Smooth muscle cell (in vitro differentiated cells): ENCODE measurements at regions not wholly inside any gene's neighbourhood (a gene's known extent, or its start where the extent isn't known, plus 50 kb on each side); places are given as distances from the start of the nearest gene placed in this dataset.

ENCODE experiments used
- DNase-seq: peaks from one replicate; lab custom pipeline; 2025; ENCODE audit not compliant: unreplicated experiment; lab: John Stamatoyannopoulos, UW
- H2AFZ ChIP-seq: fragments of 200-600 bp; sonication (generic); 2 replicates; pipeline ENCODE4 v1.6.0; 2016; ENCODE audit warnings: antibody characterized with exemption, low read depth, mild to moderate bottlenecking
- H3F3A ChIP-seq: fragments of 200-600 bp; sonication (generic); 2 replicates; pipeline ENCODE4 v1.6.0; 2017; ENCODE audit warnings: antibody characterized with exemption, low read depth
- H3K27ac ChIP-seq: fragments of 200-600 bp; sonication (generic); 2 replicates; pipeline ENCODE4 v1.5.1; 2016; ENCODE audit warnings: low read depth, mild to moderate bottlenecking
- H3K27me3 ChIP-seq: fragments of 200-600 bp; sonication (generic); 2 replicates; pipeline ENCODE4 v1.6.1; 2016; ENCODE audit warnings: low read depth, mild to moderate bottlenecking
- H3K36me3 ChIP-seq: fragments of 200-600 bp; sonication (generic); 2 replicates; pipeline ENCODE4 v1.5.1; 2016; ENCODE audit warnings: low read depth
- H3K4me1 ChIP-seq: fragments of 200-600 bp; sonication (generic); 2 replicates; pipeline ENCODE4 v1.5.1; 2016; ENCODE audit warnings: low read depth
- H3K4me2 ChIP-seq: fragments of 200-600 bp; sonication (generic); 2 replicates; pipeline ENCODE4 v1.6.0; 2016; ENCODE audit warnings: mild to moderate bottlenecking
- H3K4me3 ChIP-seq: fragments of 200-600 bp; sonication (generic); 2 replicates; pipeline ENCODE4 v1.5.1; 2016; ENCODE audit warnings: mild to moderate bottlenecking
- H3K79me2 ChIP-seq: fragments of 200-600 bp; sonication (generic); 2 replicates; pipeline ENCODE4 v1.6.0; 2016; ENCODE audit warnings: low read depth, mild to moderate bottlenecking
- H3K9ac ChIP-seq: fragments of 200-600 bp; sonication (generic); 2 replicates; pipeline ENCODE4 v1.6.0; 2016; ENCODE audit warnings: low read depth
- H3K9me3 ChIP-seq: fragments of 200-600 bp; sonication (generic); replicated peaks from 2 replicates; pipeline ENCODE4 v1.5.1; 2016; ENCODE audit warnings: low read depth
- H4K20me1 ChIP-seq: fragments of 200-600 bp; sonication (generic); 2 replicates; pipeline ENCODE4 v1.6.0; 2016; ENCODE audit warnings: low read depth
- WGBS: methylation state at CpG from one replicate; pipeline ENCODE4 v1.1.7; 2016; ENCODE audit warnings: low lambda C conversion rate; 5-methylcytosine and 5-hydroxymethylcytosine counted together
- TF ChIP-seq, protein P1 (sequence below): fragments of 200-600 bp; sonication (generic); IDR thresholded peaks from 2 replicates; pipeline ENCODE4 v1.5.1; 2017; ENCODE audit warnings: borderline replicate concordance, mild to moderate bottlenecking, antibody characterized with exemption; ENCODE audit not compliant: insufficient read depth, poor library complexity, severe bottlenecking

DNA sequence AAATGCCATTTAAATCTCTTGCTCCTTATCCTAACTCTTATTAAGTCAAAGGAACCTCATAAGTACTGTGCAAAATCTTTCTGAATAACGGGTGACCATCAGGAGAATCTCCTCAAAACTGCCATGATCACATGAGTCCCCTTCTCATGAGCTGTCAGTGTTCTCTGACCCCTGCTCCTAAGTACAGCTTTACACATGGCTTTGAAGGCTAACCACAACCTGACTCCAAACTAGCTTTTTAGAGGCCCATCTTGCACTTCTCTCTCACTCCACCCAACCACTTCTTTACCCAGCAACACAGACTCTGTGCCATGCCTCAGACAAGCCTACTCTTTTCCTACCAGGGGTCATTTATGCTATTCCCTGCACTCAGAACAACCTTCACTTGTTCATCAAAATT, 253.8 kb downstream of the GPD2 start:
- no peaks in the 10 kb centered on the region for H3K27me3 ChIP-seq

DNA sequence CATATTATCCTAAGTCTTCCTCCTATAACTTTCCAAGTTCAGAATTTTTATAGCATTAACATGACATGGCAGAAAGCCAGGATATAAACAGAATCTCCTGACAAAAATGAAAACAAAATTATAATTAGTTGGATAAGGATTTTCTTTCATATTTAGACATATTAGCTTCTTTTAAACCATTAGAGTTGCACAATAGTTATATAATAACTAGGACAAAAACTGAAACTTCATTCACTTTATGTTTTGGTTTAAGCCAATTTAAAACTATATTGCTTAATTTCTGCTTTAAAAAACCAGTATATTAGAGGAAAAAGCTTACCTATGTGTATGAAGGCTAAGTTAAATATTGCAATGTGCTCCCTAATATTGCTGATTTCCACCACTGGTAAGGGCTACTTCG, 254.8 kb downstream of the GPD2 start:
- Histone ChIP-seq H3K4me2 (no peak overlapping the region), H3K9me3 (no peaks in the 10 kb centered on the region), H3K27ac (no peak overlapping the region), H3K9ac (no peak overlapping the region), H4K20me1 (no peaks in the 10 kb centered on the region), H3K36me3 (no peaks in the 10 kb centered on the region), H3F3A (no peaks in the 10 kb centered on the region), H3K4me1 (no peaks in the 10 kb centered on the region), H3K27me3 (no peaks in the 10 kb centered on the region), H3K4me3 (no peak overlapping the region), H2AFZ (no peak overlapping the region), H3K79me2 (no peaks in the 10 kb centered on the region)
- 76% methylated on average over 1 of the region's 1 CpG for WGBS
- DNase-seq, result no peak
- TF ChIP-seq, protein P1, sequence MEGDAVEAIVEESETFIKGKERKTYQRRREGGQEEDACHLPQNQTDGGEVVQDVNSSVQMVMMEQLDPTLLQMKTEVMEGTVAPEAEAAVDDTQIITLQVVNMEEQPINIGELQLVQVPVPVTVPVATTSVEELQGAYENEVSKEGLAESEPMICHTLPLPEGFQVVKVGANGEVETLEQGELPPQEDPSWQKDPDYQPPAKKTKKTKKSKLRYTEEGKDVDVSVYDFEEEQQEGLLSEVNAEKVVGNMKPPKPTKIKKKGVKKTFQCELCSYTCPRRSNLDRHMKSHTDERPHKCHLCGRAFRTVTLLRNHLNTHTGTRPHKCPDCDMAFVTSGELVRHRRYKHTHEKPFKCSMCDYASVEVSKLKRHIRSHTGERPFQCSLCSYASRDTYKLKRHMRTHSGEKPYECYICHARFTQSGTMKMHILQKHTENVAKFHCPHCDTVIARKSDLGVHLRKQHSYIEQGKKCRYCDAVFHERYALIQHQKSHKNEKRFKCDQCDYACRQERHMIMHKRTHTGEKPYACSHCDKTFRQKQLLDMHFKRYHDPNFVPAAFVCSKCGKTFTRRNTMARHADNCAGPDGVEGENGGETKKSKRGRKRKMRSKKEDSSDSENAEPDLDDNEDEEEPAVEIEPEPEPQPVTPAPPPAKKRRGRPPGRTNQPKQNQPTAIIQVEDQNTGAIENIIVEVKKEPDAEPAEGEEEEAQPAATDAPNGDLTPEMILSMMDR, result no peak

More for the DNA sequence above, 253.8 kb downstream of the GPD2 start:
- H3K9ac ChIP-seq, result no peak overlapping the region
- no peaks in the 10 kb centered on the region for H3K36me3 ChIP-seq
- H3K4me1 ChIP-seq, result no peaks in the 10 kb centered on the region
- H3K4me3 ChIP-seq, result no peak overlapping the region
- H3F3A ChIP-seq, result no peaks in the 10 kb centered on the region
- H4K20me1 ChIP-seq, result no peaks in the 10 kb centered on the region
- DNase-seq, result no peak
- no peaks in the 10 kb centered on the region for H3K9me3 ChIP-seq
- H3K27ac ChIP-seq, result no peak overlapping the region
- no peak overlapping the region for H3K4me2 ChIP-seq
- H3K79me2 ChIP-seq, result no peaks in the 10 kb centered on the region
- H2AFZ ChIP-seq, result no peak overlapping the region
- TF ChIP-seq, protein P1, result no peak
- 91% methylated on average over 1 of the region's 1 CpG for WGBS

DNA sequence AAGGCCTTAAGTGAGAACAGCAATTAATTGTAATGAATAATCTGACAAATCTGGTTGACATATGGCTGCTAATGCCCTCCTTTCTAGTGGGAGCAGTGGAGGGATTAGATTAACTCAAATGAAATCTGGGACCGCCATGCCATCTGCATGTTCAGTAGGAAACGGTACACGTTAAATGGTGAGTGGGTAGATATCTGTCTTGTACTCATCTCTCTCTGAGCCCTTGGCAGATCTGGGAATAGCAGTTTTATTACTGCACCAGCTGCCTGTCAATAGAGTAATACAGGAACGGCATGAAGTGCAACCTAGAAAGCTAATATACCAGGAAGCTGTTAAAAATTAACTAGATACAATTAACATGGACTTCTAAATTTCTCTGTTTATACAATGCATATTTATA, 258.8 kb downstream of the GPD2 start:
- Histone ChIP-seq H2AFZ (no peak overlapping the region), H3K4me1 (no peaks in the 10 kb centered on the region), H3F3A (no peaks in the 10 kb centered on the region), H3K9me3 (no peaks in the 10 kb centered on the region), H3K27ac (no peak overlapping the region), H3K4me3 (no peak overlapping the region), H3K79me2 (no peaks in the 10 kb centered on the region), H3K4me2 (no peak overlapping the region), H3K36me3 (no peaks in the 10 kb centered on the region), H4K20me1 (no peaks in the 10 kb centered on the region), H3K9ac (no peak overlapping the region), H3K27me3 (no peaks in the 10 kb centered on the region)
- DNase-seq, result no peak
- WGBS, result 88% methylated on average over 4 of the region's 4 CpGs
- TF ChIP-seq, protein P1, result no peak

DNA sequence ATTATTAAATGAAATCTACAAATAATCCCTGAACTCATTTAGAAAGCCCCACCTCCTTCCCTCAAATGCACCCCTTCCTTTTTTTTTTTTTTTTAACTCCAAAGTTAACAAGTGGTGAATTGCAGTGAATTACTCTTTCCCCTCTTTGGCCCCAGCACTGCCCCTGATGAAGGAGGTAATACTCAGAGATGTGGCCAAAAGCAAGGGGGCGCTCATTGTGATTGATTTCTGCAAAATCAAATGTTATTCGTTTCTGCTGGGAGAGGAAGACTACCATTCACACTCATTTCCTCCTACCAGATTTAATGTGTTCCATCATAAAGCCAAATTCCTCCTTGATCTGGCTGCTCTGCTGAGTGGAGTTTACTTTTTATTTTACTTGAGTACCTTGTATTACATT, 259.4 kb downstream of the GPD2 start:
- Histone ChIP-seq H3K27me3 (no peaks in the 10 kb centered on the region), H4K20me1 (no peaks in the 10 kb centered on the region), H3K9ac (no peak overlapping the region), H3K27ac (no peak overlapping the region), H3K79me2 (no peaks in the 10 kb centered on the region), H3F3A (no peaks in the 10 kb centered on the region), H3K36me3 (no peaks in the 10 kb centered on the region), H3K4me1 (no peaks in the 10 kb centered on the region), H3K4me2 (no peak overlapping the region), H3K9me3 (no peaks in the 10 kb centered on the region), H3K4me3 (no peak overlapping the region), H2AFZ (no peak overlapping the region)
- 97% methylated on average over 2 of the region's 2 CpGs for WGBS
- TF ChIP-seq, protein P1, result no peak
- no peak for DNase-seq
